Parathyroid adenoma (tissue), 2 donors: ENCODE measurements at regions not wholly inside any gene's neighbourhood (a gene's known extent, or its start where the extent isn't known, plus 50 kb on each side); places are given as distances from the start of the nearest gene placed in this dataset.

Experiments used
- H2AFZ ChIP-seq: fragments of 300-600 bp; sonication (generic); one replicate; pipeline ENCODE4 v1.7.0; 2017; ENCODE audit warnings: antibody characterized with exemption, mild to moderate bottlenecking
- H3K27ac ChIP-seq: fragments of 300-600 bp; sonication (generic); one replicate; pipeline ENCODE4 v1.7.0; 2017
- H3K27me3 ChIP-seq: fragments of 300-600 bp; sonication (generic); one replicate; pipeline ENCODE4 v1.7.0; 2017; ENCODE audit warnings: low read length; ENCODE audit not compliant: control insufficient read depth, insufficient read depth
- H3K36me3 ChIP-seq: fragments of 300-600 bp; sonication (generic); one replicate; pipeline ENCODE4 v1.7.0; 2017; ENCODE audit warnings: low read length; ENCODE audit not compliant: control insufficient read depth, insufficient read depth
- H3K4me1 ChIP-seq: fragments of 300-600 bp; sonication (generic); one replicate; pipeline ENCODE4 v1.7.0; 2017; ENCODE audit warnings: control low read depth
- H3K4me2 ChIP-seq: fragments of 300-600 bp; sonication (generic); one replicate; pipeline ENCODE4 v1.7.0; 2017; ENCODE audit warnings: low read length
- H3K4me3 ChIP-seq: fragments of 300-600 bp; sonication (generic); one replicate; pipeline ENCODE4 v1.7.0; 2017; ENCODE audit warnings: low read depth, low read length
- H3K79me2 ChIP-seq: fragments of 300-600 bp; sonication (generic); one replicate; pipeline ENCODE4 v1.7.0; 2017; ENCODE audit warnings: control low read depth
- H3K9ac ChIP-seq: fragments of 300-600 bp; sonication (generic); one replicate; pipeline ENCODE4 v1.7.0; 2017; ENCODE audit warnings: mild to moderate bottlenecking
- H3K9me3 ChIP-seq: fragments of 300-600 bp; sonication (generic); one replicate; pipeline ENCODE4 v1.7.0; 2017; ENCODE audit warnings: low read length; ENCODE audit not compliant: control insufficient read depth
- CTCF ChIP-seq: fragments of 300-600 bp; sonication (generic); IDR thresholded peaks from one replicate; pipeline ENCODE4 v1.7.0; 2017; ENCODE audit warnings: antibody characterized with exemption, mild to moderate bottlenecking
- donor health status: primary hyperparathyroidism.

- Histone ChIP-seq H3K4me1 (no peaks in the 10 kb centered on the region), H3K9me3 (no peaks in the 10 kb centered on the region), H2AFZ (no peak overlapping the region), H3K27ac (no peak overlapping the region), H3K79me2 (no peaks in the 10 kb centered on the region), H3K9ac (no peak overlapping the region), H3K36me3 (no peaks in the 10 kb centered on the region), H3K4me2 (no peak overlapping the region), H3K27me3 (no peaks in the 10 kb centered on the region), H3K4me3 (no peak overlapping the region)
- no peak for TF ChIP-seq CTCF
These were observed 356.8 kb upstream of the ADARB2 start for GRCh38 chr10:2094171-2094570.

DNA sequence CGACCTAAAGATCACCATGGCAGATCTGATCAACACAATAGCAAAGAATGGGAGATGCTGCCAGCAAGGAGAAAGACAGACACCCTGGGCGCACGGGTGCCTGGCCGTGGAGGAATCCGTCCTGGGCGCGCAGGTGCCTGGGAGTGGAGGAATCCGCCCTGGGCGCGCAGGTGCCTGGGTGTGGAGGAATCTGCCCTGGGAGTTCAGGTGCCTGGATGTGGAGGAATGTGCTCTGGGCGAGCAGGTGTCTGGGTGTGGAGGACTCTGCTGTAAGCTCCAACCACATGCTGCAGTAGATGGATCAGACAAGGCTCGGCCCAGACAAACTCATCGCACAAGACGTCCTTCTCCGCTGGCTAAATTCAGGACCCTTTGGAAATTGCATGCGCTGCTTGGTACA, 346.3 kb upstream of the ADARB2 start:
- H3K27me3 ChIP-seq, result no peaks in the 10 kb centered on the region
- no peak for TF ChIP-seq CTCF
- no peak overlapping the region for H3K9ac ChIP-seq
- no peaks in the 10 kb centered on the region for H3K79me2 ChIP-seq
- H3K4me2 ChIP-seq, result no peak overlapping the region
- H3K9me3 ChIP-seq, result no peaks in the 10 kb centered on the region
- H2AFZ ChIP-seq, result no peak overlapping the region
- no peaks in the 10 kb centered on the region for H3K36me3 ChIP-seq
- H3K4me1 ChIP-seq, result no peaks in the 10 kb centered on the region
- H3K27ac ChIP-seq, result no peak overlapping the region
- H3K4me3 ChIP-seq, result no peak overlapping the region

GRCh38 chr10:2081501-2081900, 344.2 kb upstream of the ADARB2 start:
- H3K27ac ChIP-seq, result no peak overlapping the region
- no peaks in the 10 kb centered on the region for H3K79me2 ChIP-seq
- no peaks in the 10 kb centered on the region for H3K27me3 ChIP-seq
- H3K9ac ChIP-seq, result no peak overlapping the region
- no peaks in the 10 kb centered on the region for H3K36me3 ChIP-seq
- H2AFZ ChIP-seq, result no peak overlapping the region
- no peak overlapping the region for H3K4me2 ChIP-seq
- TF ChIP-seq CTCF, result no peak
- H3K9me3 ChIP-seq, result no peaks in the 10 kb centered on the region
- H3K4me1 ChIP-seq, result no peaks in the 10 kb centered on the region
- no peak overlapping the region for H3K4me3 ChIP-seq

DNA sequence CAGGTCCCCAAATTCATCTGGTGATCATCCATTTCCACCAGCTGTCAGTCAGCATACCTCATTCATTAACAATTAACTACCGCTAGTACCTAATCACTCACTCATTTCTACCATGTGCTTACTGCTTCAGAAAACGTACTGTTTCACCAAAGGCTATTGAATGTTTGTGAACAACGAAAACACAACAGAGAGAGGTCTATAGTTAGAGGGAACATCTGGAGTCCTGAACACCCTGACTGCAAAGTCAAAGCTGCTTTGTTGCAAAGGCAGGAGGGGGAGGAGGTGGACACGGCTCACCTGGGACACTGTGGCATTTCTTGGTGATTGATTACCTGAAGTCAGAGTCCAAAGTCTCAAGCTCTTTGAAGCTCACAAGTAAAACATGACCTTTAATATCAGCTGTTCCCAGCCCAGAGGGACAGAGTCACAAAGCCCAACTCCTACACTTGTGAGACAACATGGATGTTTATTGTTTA, 342.3 kb upstream of the ADARB2 start:
- H3K4me1 ChIP-seq, result no peaks in the 10 kb centered on the region
- H3K27me3 ChIP-seq, result no peaks in the 10 kb centered on the region
- H3K4me2 ChIP-seq, result no peak overlapping the region
- H3K9ac ChIP-seq, result no peak overlapping the region
- no peaks in the 10 kb centered on the region for H3K79me2 ChIP-seq
- H3K36me3 ChIP-seq, result no peaks in the 10 kb centered on the region
- no peak overlapping the region for H3K27ac ChIP-seq
- no peak overlapping the region for H3K4me3 ChIP-seq
- H3K9me3 ChIP-seq, result no peaks in the 10 kb centered on the region
- H2AFZ ChIP-seq, result no peak overlapping the region
- TF ChIP-seq CTCF, result no peak

DNA sequence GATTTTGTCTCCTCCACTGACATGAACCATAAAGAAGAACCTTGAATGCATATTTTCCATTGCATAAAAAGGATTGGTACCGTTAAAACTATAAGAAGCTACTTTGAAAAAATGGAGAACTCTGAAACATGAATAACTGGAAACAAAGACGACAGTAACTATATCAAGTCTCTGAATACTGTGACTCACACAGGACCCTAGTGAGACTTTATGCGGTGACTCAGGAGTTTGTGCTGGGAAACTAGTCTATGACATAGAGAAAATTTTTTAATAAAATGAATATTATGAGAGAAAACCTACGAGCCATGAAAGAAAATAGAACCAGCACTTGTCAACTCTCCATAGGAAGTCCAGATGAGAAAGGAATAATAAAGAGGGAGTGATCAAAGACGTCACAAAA, 339.9 kb upstream of the ADARB2 start:
- H3K4me3 ChIP-seq, result no peak overlapping the region
- H3K27me3 ChIP-seq, result no peaks in the 10 kb centered on the region
- no peaks in the 10 kb centered on the region for H3K9me3 ChIP-seq
- H3K4me1 ChIP-seq, result no peaks in the 10 kb centered on the region
- no peak overlapping the region for H3K4me2 ChIP-seq
- H2AFZ ChIP-seq, result no peak overlapping the region
- H3K27ac ChIP-seq, result no peak overlapping the region
- no peak overlapping the region for H3K9ac ChIP-seq
- no peaks in the 10 kb centered on the region for H3K36me3 ChIP-seq
- no peaks in the 10 kb centered on the region for H3K79me2 ChIP-seq
- TF ChIP-seq CTCF, result no peak
